NOMO-1 treated with DMSO at 0.1 percent for 48 hours (cell line): ENCODE measurements at regions not wholly inside any gene's neighbourhood (a gene's known extent, or its start where the extent isn't known, plus 50 kb on each side); places are given as distances from the start of the nearest gene placed in this dataset.
"Not testable (repeated sequence)": the region's sequence is repeated elsewhere in the genome, so short reads cannot be mapped to it uniquely, and the experiment has no call there.

Experiments used
- DNase-seq: peaks from one replicate; lab custom pipeline; 2025; ENCODE audit not compliant: unreplicated experiment; lab: John Stamatoyannopoulos, UW

DNA sequence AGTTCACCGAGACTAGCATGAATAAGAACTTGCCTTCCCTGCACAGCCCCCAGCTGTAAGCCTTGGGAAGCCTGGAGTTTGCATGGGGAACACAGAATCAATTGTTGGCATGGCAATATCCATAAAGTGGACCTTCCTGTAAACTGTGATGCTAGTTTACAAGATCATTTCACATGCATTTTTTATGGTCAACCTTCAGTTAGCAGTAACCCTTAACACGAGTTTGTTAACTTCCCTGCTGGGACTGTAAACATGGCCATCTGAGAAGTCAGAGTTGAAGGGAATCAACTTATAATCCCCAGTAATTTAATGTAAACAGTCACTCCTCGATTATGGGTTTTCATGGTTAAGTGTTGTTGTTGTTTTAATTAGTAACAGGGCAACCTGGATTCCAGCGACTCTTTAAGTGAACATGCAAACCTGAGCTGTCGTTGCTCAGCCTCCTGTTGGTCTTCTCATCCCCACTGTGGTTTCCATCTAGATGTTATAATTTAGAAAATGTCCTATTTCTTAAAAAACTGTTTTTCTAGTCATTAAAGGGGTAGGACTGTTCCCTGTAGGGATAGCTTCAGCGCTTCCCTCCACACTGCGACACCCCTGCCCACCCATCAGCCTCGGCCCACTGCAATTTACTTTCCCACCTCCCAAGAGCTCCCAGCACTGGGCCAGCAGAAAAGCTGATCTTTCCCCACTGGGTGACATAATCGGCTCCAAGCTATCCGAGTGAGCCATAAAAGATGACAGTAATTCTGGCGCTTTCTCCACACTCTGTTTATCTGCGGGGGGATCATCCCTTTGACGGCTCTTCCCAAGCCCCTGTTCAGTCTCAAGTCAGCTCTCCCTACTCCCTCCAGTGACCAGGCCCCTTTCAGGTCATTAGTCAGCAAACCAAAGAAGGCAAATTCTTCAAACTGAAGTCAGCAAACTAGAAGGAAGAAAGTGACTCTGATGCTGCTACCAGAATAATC is 107.6 kb upstream of the IPO9 start:
- DNase-seq, result no peak

GRCh38 chr1:201724039-201724765 is 104.8 kb upstream of the IPO9 start:
- no peak for DNase-seq

DNA sequence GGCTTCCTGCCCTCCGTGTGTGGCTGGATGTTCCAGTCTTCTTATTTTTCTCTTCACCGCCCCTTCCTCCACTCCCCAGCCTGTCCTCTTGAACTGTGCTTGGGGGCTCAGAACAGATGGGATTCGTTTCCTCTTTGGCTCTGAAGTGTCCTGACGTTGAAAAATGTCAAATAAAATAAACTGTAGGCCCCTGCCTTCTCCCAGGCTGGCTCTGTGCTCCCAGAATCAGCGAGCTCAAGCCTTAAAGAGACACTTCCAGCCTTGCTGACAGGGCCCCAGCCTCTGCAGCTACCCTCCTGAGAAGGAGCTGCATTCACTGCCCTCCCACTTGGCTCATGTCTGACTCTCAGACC is 104.2 kb upstream of the IPO9 start:
- DNase-seq, result no peak

DNA sequence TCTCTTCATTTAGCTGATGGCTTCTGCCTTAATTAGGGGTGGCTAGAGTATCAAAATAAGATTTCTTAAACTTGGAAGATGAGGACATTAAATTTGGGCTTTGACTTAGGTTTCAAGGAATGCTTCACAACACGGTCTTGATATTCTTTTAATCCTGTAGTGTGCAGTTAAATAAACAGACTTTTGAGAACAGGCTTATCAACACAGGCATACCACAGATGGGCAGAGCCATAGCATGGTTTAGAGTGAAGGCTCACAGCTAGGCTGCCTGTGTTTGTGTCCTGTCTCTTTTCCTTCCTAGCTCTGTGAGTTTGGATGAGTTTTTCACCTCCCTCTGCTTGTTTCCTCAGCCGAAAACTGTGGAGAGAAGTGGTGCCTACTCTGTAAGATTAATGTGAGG is 102.3 kb upstream of the IPO9 start:
- DNase-seq, result no peak

DNA sequence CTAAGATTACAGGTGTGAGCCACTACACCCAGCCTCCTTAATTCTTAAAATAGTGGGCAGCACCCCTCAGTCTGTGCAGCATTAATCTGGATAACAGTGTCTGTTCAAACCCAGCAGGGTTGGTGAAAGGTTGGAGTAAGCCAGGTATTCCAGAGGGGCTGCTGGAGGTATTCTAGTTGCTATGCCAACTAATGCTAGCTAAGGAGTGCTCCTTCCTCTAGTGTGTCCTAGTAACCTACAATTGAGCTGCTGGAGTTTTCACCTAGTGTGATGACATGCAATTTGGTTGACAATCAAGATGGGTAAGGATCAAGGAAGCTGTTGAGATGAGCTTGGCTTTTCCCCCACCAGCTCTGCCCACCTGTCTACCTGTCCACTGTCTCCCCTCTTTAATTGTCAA is 100.2 kb upstream of the IPO9 start:
- no peak for DNase-seq

DNA sequence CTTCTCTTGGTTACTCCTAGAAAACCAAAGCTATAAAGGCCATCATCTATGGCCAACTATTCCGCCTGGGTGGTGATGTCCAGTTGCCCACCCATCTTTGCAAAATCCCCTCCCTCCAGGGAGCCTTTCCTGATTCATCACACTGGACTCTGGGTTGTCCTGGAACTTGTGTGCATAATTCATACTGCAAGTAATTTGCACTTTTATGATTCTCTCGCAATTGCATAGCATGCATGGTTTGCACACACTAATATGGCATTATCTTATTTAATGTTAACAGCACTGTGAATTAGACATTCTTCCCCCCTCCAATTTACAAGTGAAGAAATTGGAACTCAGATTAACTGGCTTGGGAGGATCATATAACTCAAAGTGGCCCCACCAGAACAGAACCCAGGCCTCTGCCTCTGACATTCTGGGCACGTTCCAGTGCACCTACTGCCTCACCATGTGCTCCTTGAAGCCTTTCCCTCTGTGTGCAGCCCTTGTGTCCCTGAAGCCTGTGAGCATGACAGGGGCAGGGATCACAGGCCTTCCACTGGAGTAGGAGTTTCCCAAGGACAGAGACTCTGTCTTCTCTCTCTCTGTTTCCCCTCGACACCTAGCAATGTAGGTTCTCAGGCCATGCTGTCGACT is 98.9 kb upstream of the IPO9 start:
- no peak for DNase-seq

DNA sequence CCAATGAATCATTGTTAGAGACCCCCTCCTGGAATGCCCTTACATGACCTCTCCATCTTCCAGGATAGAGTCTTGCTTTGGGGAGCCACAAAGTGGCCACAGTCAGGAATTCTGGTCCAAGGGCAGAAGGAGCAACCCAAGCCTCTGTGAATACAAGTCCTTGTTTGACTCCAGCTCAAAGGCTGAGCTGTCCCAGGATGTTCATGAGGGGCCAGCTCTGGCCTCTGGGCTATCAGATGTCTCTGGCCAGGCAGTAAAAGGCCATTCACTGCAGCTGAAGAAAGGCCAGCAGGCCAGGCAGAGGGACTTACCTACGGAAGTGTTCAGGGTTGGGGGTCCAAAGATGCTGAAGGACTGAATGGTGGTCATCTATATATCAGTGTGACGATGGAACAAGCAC is 98.3 kb upstream of the IPO9 start:
- no peak for DNase-seq

- DNase-seq, result no peak
Observed at GRCh38 chr1:201731142-201731541, 97.8 kb upstream of the IPO9 start.

DNA sequence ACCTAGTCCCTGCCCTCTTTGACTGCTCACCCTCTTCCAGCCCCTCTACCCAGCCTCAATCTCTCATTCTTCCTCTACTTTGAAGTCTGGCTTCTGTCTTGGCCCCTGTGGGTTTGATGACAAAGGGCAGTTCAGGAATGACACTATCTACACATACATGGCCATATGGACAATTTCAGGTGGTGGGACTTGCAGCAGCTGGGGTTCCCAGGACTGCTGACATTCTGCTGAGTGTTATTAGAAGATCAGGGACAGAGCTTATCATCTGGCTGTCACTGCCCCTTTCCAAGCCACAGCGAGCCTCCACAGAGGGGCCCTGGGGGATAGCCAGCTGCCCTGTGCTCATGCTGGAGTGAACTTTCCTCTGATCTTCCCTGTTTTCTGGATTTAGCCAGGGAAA is 97.4 kb upstream of the IPO9 start:
- DNase-seq, result no peak

GRCh38 chr1:201732351-201732750 is 96.6 kb upstream of the IPO9 start:
- DNase-seq, result no peak

DNA sequence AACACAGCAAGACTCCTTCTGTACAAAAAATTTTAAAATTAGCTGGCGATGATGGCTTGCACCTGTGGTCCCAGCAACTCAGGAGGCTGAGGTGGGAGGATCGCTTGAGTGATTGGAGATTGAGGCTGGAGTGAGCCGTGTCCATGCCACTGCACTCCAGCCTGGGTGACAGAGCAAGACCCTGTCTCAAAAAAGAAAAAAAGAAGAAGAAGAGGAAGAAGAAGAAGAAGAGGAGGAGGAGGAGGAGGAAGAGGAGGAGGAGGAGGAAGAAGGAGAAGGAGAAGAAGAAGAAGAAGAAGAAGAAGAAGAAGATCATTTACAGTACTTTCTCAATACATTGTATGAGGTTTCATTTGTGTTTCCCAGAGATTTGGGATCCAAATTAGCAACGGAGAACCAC is 94.7 kb upstream of the IPO9 start:
- not testable (repeated sequence) for DNase-seq

- no peak for DNase-seq
Observed at GRCh38 chr1:201734786-201735185, 94.2 kb upstream of the IPO9 start.

DNA sequence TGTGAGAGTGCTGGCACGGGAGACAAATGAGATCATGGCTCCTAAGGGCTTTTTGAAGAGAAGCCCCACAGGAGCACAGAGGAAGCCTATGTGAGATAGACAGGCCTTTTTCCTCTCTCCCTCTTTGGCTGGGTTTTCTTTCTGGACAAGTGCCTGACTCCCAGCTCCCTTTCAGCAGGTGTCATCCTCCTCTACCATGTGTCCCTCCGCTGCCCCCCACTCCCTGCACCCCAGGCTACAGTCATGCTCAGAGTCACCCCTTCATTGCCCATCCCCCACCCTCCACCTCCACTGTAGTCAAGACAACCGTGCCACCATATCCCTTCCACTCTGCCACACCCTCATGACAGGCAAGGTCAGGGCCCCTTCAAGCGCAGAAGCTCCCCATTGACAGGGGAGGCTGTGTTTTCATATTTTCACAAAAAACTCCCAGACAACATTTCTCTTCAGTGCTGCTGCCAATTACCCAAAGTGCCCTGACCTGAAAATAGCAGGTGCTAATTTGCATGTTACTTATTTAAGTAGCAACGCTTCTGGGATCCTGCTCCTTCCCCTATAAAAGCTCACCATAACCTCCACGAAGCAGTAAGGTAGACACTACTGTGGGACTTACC is 92.1 kb upstream of the IPO9 start:
- DNase-seq, result no peak

GRCh38 chr1:201737352-201738060 is 91.5 kb upstream of the IPO9 start:
- DNase-seq, result peak; percentile 16

GRCh38 chr1:201739080-201739479 is 89.9 kb upstream of the IPO9 start:
- no peak for DNase-seq

DNA sequence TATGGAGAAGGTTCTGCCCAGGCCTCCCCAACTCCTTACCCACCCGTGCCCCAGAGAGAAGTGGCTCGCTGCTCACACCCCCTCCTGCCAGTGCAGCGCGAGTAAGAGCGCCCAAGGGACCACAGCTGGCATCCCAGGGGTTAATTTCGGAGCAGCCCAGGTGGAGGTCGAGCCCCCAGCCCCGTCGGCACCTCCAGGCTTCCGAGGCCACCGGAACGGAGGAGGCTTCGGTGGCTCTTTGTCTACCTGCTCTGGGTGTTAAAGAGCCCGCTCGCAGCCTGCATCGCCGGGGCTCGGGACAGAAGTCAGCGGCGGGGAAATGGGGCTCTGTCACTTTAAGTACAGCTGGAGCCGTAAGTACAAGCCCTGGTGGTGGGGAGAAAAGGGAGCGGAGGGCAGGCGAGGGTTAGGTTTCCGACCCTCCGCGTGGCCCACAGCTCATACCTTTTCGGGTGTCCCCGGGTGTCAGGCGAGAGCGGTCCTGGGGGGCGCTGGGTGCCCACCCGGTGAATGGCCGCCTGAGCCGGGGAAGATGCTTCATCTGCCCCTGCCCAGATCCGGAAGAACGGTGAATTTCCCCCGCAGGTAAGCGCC is 89.4 kb upstream of the IPO9 start:
- DNase-seq, result peak; percentile 46

- no peak for DNase-seq
Observed at GRCh38 chr1:201740086-201740541, 88.8 kb upstream of the IPO9 start.

GRCh38 chr1:201740670-201741111 is 88.3 kb upstream of the IPO9 start:
- peak; percentile 54 for DNase-seq

DNA sequence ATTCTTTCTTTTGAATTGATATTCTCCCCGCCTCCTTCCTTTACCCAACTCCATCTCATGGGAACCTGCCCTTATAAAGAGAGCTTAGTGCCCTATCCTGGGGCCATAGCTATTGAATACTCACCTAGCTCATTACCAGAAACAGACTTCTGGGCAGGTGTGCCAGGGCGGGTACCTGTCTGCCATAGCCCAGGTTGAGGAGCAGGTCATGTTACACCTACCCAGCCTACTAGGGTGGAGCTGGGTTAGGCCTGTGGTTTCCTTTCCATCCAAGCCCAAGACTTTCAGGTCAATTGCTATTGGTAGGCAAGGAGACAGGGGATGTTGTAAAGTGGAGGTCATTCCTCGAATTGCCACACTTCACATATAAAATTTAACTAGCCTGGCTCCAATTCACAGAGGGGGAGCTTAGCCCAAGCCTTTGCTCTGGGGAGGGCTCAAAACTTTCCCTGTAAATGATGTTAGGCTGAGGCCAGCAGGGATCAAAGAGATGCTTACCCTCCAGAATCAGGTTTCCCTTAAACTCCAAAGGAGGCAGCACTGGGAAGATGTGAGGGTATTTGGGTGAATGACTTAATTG is 87.1 kb upstream of the IPO9 start:
- no peak for DNase-seq

- no peak for DNase-seq
Observed at GRCh38 chr1:201742476-201742875, 86.5 kb upstream of the IPO9 start.
